Inflammatory macrophage treated with lipopolysaccharide for 1 hour (primary cell): ENCODE measurements at regions not wholly inside any gene's neighbourhood (a gene's known extent, or its start where the extent isn't known, plus 50 kb on each side); places are given as distances from the start of the nearest gene placed in this dataset.
"Not testable (repeated sequence)": the region's sequence is repeated elsewhere in the genome, so short reads cannot be mapped to it uniquely, and the experiment has no call there.

Experiments used
- DNase-seq, 2 donors: peaks; one replicate each; pipeline ENCODE4 v3.0.0-alpha.2; 2020 to 2022

GRCh38 chr6:23854154-23854553 is 271.9 kb upstream of the NRSN1 start:
- DNase-seq: not testable (repeated sequence)

DNA sequence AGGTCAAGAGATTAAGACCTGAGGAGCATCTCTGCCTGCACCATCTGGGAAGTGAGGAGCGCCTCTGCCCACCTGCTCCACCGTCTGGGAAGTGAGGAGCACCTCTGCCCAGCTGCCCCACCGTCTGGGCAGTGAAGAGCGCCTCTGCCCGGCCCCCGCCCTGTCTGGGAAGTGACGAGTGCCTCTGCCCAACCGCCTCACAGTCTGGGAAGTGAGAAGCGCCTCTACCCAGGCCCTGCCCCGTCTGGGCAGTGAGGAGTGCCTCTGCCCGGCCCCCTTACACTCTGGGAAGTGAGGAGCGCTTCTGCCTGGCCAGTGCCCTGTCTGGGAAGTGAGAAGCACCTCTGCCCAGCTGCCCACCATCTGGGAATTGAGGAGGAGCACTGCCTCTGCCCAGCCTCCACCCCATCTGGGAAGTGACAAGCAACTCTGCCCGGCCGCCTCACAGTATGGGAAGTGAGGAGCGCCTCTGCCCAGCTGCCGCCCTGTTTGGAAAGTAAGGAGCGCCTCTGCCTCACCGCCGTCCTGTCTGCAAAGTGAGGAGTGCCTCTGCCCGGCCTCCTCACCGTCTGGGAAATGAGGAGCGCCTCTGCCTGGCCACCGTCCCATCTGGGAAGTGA is 270.4 kb upstream of the NRSN1 start:
- no peak for DNase-seq

GRCh38 chr6:23870496-23870895 is 255.5 kb upstream of the NRSN1 start:
- no peak for DNase-seq

DNA sequence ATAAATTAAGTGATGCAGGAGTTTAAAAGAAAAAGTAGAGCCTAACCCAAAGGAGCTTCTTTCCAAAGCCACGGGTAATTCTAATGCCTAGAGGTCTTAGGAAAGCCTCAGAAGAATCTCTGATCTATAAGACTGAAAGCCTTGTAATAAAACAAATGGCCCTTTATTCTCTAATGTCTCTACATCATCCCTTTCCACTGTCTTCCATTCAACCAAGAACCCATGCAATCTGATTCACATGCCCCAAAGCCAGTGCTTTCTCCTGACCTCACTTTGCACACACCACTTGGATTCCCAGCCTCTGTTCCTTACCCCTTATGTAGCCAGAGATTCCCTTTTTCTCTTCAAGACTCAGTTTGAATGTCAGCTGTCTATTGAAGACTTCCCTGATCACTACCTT is 252.9 kb upstream of the NRSN1 start:
- DNase-seq: no peak

DNA sequence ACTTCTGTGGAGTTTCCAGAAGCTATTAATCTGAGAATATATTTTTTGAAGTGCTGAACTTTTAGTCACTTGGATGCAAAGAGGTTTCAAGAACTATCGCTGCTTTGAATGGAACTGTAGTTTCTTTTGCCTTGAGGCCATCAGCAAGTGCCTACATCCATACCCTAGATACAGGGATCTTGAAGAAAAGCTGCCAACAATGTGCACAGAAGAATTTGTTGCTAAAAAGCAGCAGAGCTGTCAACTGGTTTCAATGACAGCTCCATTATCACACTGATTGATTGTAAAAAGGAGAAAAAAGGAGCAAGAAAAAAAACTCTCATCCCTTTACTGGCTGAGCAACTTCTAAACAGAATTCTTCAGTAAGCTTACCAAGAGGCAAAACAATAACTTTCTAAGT is 251.0 kb upstream of the NRSN1 start:
- DNase-seq: no peak

DNA sequence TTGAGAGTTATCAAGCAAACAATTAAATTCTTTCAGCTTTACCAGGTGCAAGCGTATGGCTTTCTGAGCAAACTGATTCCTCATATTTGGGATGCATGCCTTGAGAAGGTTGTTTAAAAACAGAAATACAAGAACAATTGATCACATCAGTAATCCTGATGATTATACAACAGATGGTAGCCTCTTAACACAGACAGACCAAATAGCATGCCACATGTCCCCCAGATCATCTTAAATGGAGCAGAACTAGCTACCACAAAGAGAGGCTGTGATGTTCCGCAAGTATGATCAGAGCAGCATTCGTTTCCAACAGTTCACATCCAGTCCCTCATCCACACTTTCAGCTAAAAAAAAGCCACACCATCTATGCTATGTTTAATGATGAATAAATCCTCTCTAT is 246.2 kb upstream of the NRSN1 start:
- DNase-seq: no peak

GRCh38 chr6:23890543-23891227 is 235.3 kb upstream of the NRSN1 start:
- DNase-seq: peak; percentile 19 to 30

DNA sequence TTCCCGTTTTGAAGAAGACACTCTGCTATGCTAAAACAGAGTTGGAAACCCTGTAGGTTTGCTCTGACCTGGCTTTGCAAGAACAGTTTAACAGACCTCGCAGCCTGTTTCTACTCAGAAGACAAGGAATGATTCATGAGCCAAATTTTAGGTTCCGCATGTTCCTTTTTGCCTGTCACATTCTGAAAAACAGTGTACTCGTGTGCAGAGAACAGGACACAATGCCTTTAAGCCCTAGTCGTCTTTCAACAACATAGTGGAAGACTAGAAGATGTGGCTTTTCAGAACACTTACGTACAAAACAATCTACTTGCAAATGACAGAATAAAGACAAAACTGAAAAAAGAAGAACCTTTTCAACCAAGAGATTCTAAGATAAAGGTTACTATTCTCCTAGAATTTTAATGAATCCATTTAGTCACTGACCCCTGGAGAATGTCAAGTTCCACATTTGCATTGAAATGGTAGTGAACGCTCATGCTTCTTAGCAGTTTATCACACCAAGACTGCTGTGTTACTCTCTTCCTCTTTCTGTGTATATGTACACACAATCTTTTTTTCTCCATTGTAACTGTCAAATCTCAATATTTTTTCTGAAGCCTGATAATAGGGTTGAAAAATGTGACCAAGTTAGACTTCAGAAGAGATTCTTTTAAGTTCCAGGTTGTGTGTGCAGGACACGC is 220.7 kb upstream of the NRSN1 start:
- DNase-seq: no peak

DNA sequence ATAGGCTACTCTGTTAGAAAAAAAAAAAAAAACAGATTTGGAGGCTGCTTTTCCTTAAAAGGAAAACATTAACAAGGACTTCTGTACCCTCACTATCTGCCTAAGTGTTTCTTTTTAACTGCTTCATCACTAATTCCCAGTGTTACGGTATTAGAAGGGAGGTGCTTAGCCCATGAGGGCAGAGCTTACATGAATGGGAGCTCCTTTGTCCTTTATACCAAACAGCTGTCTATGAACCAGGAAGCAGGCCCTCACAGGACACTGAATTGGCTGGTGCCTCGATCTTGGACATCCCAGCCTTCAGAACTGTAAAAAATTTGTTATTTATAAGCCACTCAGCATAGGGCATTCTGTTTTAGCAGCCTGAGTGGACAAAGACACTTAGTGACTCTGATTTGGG is 215.6 kb upstream of the NRSN1 start:
- no peak for DNase-seq

GRCh38 chr6:23927935-23928334 is 198.1 kb upstream of the NRSN1 start:
- no peak for DNase-seq

DNA sequence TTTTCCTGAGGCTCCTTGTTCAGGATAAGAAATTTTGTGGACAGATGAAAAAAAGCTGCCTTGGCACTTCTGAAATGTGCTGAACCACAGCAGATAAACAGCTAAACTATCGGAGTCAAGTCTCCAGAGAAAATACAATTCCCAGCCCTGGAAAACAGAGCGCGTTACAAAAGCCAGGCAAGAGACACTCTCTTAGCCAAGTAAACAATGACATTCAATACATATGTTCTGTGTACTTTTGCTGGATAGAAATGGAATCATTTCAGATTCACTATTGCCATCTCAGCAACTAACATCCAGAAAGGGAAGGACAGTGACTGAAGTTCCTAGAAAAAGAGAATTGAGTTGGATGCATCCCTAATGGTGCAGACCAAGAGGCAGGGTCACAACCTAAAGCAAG is 196.8 kb upstream of the NRSN1 start:
- DNase-seq: no peak

DNA sequence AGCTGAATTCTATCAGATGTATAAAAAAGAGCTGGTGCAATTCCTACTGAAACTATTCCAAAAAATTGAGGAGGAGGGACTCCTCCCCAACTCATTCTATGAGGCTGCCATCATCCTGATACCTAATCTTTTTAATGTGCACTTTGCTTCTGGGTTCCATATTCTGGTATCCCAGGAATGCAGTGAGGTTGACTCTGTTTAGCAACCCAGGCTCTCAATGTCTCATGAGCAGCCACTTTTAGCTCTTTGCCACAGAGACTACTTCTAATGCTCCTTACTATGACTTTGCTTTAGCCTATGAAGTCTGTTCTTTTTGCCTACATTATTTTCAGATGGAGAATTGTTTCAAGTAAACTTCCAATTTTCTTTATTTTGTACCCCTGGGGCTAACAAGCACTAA is 185.5 kb upstream of the NRSN1 start:
- DNase-seq: no peak

- DNase-seq: no peak
These were observed 174.3 kb upstream of the NRSN1 start for GRCh38 chr6:23951691-23952090.

- no peak for DNase-seq
These were observed 173.8 kb upstream of the NRSN1 start for GRCh38 chr6:23952245-23952644.

GRCh38 chr6:23953976-23954375 is 172.0 kb upstream of the NRSN1 start:
- no peak for DNase-seq

DNA sequence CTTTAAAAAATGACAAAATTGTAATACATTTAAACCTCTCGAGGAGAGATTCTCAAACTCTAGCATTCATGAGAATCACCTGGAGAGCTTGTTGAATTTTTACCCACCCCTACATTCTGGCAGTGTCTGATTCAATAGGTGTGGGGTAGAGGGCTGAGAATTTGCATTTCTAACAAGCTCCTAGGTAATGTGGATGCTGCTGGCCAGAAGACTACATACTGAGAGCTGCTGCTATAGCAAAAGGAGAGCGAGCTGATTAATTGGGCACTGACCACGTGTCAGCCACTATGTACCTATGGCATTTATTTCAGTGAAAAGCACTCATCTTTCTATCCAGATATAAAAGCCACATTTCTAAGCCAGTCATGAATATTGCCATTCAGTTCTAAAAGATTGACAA is 169.0 kb upstream of the NRSN1 start:
- DNase-seq: no peak

GRCh38 chr6:23964865-23965264 is 161.2 kb upstream of the NRSN1 start:
- DNase-seq: no peak

- DNase-seq: no peak
These were observed 156.7 kb upstream of the NRSN1 start for GRCh38 chr6:23969344-23969743.

GRCh38 chr6:23977706-23978105 is 148.3 kb upstream of the NRSN1 start:
- no peak for DNase-seq

GRCh38 chr6:23980965-23981364 is 145.1 kb upstream of the NRSN1 start:
- DNase-seq: no peak

DNA sequence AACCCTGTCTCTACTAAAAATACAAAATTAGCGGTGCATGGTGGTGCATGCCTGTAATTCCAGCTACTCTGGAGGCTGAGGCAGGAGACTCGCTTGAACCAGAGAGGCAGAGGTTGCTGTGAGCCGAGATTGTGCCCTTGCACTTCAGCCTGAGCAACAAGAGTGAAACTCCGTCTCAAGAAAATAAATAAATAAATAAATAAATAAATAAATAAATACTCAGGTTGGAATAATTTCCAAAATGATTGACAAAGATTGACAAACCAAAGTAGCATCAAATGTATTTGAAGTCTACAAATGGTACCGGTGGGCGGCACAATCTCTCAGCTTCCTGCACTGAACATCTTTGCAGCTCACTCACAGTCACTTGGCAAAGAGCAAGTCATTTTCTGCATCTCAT is 144.1 kb upstream of the NRSN1 start:
- DNase-seq: no peak

DNA sequence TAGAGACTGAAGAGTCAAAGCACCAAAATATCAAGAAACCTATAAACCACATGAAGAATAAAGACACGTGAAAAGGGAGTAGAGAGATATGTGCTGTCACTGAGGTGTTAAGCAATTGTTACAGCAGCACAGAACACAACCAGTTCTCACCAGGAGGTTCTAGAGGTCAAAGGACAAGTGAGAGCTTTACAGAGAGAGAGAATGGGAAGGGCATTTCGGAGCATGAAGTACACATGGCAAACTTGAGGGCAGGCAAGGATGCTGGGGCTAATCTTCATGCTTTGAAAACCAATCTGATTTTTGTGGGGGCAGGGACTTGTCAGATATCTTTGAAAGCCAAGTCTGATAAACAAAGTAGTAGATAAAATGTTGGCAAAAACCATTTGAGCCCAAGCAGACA is 142.3 kb upstream of the NRSN1 start:
- DNase-seq: no peak

DNA sequence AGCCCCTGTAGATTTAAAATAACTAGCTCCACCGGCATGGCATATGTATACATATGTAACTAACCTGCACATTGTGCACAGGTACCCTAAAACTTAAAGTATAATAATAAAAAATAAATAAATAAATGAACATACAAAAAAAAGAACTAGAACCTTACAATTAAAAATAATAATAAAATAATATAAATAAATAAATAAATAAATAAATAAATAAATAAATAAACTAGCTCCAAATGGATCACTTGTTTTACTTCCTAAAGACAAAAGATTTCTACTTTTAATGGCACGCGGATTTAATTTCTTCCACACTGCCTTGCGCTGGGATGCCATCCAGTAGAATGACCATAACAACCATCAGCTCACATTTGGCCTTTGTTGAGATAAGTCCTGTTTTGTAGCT is 141.0 kb upstream of the NRSN1 start:
- no peak for DNase-seq

DNA sequence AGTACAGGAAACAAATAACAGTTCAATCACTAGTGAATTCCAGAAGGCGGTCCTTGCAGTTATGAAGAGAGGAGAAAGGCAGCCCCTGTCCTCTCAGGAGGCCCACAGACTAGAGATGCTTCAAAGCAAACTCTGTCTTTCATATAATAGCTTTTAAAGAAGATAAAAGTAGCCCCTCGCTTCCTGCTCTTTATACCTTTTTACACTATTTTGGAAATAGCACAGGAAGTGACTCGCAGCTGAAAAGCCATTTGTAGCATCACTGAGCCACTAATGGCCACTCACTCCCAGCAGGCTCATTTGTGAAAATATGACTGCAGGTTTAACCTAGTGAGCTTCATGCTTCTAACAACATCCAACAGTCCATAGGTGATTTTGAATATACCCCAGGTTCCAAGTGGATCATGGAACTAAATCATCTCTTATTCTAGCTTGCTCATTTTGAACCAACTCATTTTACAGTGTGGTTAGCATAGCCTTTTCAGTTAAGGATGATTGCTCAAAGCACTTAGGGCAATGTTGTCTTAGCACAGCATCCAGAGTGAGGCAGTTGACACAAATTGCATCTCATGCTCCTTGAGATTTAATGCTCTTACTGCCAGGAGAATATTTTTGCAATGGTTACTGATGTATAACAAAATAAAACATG is 136.0 kb upstream of the NRSN1 start:
- no peak for DNase-seq
